ENCODE measurements at regions not wholly inside any gene's neighbourhood (a gene's known extent, or its start where the extent isn't known, plus 50 kb on each side); places are given as distances from the start of the nearest gene placed in this dataset.
"Not testable (repeated sequence)": the region's sequence is repeated elsewhere in the genome, so short reads cannot be mapped to it uniquely, and the experiment has no call there.

DNA sequence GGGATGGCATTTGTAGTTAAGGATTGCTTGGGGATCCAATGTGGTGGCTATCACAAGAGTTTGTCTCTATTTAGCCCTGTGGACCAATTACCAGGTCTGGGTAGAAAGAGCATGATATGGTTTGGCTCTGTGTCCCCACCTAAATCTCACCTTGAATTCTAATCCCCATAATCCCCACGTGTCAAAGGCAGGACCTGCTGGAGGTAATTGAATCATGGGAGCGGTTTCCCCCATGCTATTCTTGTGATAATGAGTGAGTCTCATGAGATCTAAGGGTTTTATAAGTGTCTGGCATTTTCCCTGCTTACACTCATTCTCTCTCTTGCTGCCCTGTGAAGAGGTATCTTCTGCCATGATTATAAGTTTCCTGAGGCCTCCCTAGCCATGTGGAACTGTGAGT, 86.4 kb upstream of the HS3ST4 start:
- no CpG with 5 or more reads among the region's 2 CpGs for WGBS (ENCODE audit: insufficient coverage)
- H3K27ac Mint-ChIP-seq = no peak overlapping the region

DNA sequence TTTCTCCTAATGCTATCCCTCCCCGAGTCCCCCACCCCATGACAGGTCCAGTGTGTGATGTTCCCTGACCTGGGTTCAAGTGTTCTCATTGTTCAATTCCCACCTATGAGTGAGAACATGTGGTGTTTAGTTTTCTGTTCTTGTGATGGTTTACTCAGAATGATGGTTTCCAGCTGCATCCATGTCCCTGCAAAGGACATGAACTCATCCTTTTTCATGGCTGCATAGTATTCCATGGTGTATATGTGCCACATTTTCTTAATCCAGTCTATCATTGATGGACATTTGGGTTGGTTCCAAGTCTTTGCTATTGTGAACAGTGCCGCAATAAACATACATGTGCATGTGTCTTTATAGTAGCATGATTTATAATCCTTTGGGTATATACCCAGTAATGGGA, 90.5 kb upstream of the HS3ST4 start:
- H3K27me3 ChIP-seq (replicated peaks in 1 of 4; ENCODE audit: control extremely low read depth in 1 of 4, control insufficient read depth in 3 of 4, insufficient read depth in 4 of 4, low read length in 3 of 4); DNase-seq; H3K4me1 ChIP-seq (ENCODE audit: control insufficient read depth in 2 of 2, insufficient read depth in 2 of 2, low read length in 2 of 2); H3K4me1 Mint-ChIP-seq; H3K27ac ChIP-seq (ENCODE audit: low read length in 2 of 2); H2AFZ ChIP-seq (ENCODE audit: insufficient read depth, low read depth, low read length, poor library complexity, severe bottlenecking); POLR2A ChIA-PET; H3K4me3 ChIP-seq (ENCODE audit: control extremely low read depth in 1 of 5, extremely low read depth in 1 of 5, insufficient read depth in 1 of 5, low read depth in 2 of 5, low read length in 4 of 5); CTCF ChIA-PET; H3K36me3 ChIP-seq (replicated peaks in 1 of 2; ENCODE audit: control extremely low read depth in 1 of 2, control insufficient read depth in 1 of 2, extremely low read depth in 1 of 2, insufficient read depth in 2 of 2, low read length in 1 of 2); H3K4me3 Mint-ChIP-seq; H3K9me3 ChIP-seq (ENCODE audit: control extremely low read depth in 1 of 3, control insufficient read depth in 2 of 3, insufficient read depth in 1 of 3, low read length in 2 of 3); H3K79me2 ChIP-seq (ENCODE audit: control insufficient read depth, insufficient read depth, low read length); H3K9ac ChIP-seq (ENCODE audit: low read length); ATAC-seq (ENCODE audit: low read depth); H3K4me2 ChIP-seq (replicated peaks; ENCODE audit: low read depth, low read length, poor library complexity, severe bottlenecking); H3K9me3 Mint-ChIP-seq (ENCODE audit: insufficient read depth); intact Hi-C loops (cut with micrococcal nuclease); H4K20me1 ChIP-seq (ENCODE audit: control insufficient read depth, insufficient read depth, low read length, poor library complexity, severe bottlenecking); H3K27ac Mint-ChIP-seq; H3K27me3 Mint-ChIP-seq: not testable (repeated sequence)
- no CpG with 5 or more reads among the region's 2 CpGs for WGBS (ENCODE audit: insufficient coverage)

More for the DNA sequence above, 86.4 kb upstream of the HS3ST4 start:
- intact Hi-C loops (cut with micrococcal nuclease) = no loop called here
- Histone ChIP-seq H4K20me1 (ENCODE audit: control insufficient read depth, insufficient read depth, low read length, poor library complexity, severe bottlenecking) (no peaks in the 10 kb centered on the region), H3K27me3 (replicated peaks in 1 of 4; ENCODE audit: control extremely low read depth in 1 of 4, control insufficient read depth in 3 of 4, insufficient read depth in 4 of 4, low read length in 3 of 4) (no peaks in the 10 kb centered on the region), H3K4me1 (ENCODE audit: control insufficient read depth in 2 of 2, insufficient read depth in 2 of 2, low read length in 2 of 2) (no peaks in the 10 kb centered on the region), H3K9me3 (ENCODE audit: control extremely low read depth in 1 of 3, control insufficient read depth in 2 of 3, insufficient read depth in 1 of 3, low read length in 2 of 3) (no peaks in the 10 kb centered on the region), H2AFZ (ENCODE audit: insufficient read depth, low read depth, low read length, poor library complexity, severe bottlenecking) (no peak overlapping the region), H3K27ac (ENCODE audit: low read length in 2 of 2) (no peak overlapping the region), H3K4me2 (replicated peaks; ENCODE audit: low read depth, low read length, poor library complexity, severe bottlenecking) (no peak overlapping the region), H3K36me3 (replicated peaks in 1 of 2; ENCODE audit: control extremely low read depth in 1 of 2, control insufficient read depth in 1 of 2, extremely low read depth in 1 of 2, insufficient read depth in 2 of 2, low read length in 1 of 2) (no peaks in the 10 kb centered on the region), H3K79me2 (ENCODE audit: control insufficient read depth, insufficient read depth, low read length) (no peaks in the 10 kb centered on the region), H3K4me3 (ENCODE audit: control extremely low read depth in 1 of 5, extremely low read depth in 1 of 5, insufficient read depth in 1 of 5, low read depth in 2 of 5, low read length in 4 of 5) (no peak overlapping the region), H3K9ac (ENCODE audit: low read length) (no peak overlapping the region)
- ChIA-PET POLR2A (no interaction called here), CTCF (no interaction called here)
- Mint-ChIP-seq H3K27me3 (no peaks in the 10 kb centered on the region), H3K9me3 (ENCODE audit: insufficient read depth) (peaks cover 8% of the 10 kb centered on the region), H3K4me1 (no peaks in the 10 kb centered on the region), H3K4me3 (no peak overlapping the region)
- no peak for DNase-seq
- no peak for TF ChIP-seq EZH2 (IDR thresholded peaks at IDR 0.05; ENCODE audit: borderline replicate concordance, insufficient read depth, low read depth, low read length, poor library complexity, severe bottlenecking)
- TF ChIP-seq, protein P1, sequence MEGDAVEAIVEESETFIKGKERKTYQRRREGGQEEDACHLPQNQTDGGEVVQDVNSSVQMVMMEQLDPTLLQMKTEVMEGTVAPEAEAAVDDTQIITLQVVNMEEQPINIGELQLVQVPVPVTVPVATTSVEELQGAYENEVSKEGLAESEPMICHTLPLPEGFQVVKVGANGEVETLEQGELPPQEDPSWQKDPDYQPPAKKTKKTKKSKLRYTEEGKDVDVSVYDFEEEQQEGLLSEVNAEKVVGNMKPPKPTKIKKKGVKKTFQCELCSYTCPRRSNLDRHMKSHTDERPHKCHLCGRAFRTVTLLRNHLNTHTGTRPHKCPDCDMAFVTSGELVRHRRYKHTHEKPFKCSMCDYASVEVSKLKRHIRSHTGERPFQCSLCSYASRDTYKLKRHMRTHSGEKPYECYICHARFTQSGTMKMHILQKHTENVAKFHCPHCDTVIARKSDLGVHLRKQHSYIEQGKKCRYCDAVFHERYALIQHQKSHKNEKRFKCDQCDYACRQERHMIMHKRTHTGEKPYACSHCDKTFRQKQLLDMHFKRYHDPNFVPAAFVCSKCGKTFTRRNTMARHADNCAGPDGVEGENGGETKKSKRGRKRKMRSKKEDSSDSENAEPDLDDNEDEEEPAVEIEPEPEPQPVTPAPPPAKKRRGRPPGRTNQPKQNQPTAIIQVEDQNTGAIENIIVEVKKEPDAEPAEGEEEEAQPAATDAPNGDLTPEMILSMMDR (IDR thresholded peaks at IDR 0.05) = no peak
- no peak for ATAC-seq (ENCODE audit: low read depth)
